ENCODE measurements at regions not wholly inside any gene's neighbourhood (a gene's known extent, or its start where the extent isn't known, plus 50 kb on each side); places are given as distances from the start of the nearest gene placed in this dataset.

DNA sequence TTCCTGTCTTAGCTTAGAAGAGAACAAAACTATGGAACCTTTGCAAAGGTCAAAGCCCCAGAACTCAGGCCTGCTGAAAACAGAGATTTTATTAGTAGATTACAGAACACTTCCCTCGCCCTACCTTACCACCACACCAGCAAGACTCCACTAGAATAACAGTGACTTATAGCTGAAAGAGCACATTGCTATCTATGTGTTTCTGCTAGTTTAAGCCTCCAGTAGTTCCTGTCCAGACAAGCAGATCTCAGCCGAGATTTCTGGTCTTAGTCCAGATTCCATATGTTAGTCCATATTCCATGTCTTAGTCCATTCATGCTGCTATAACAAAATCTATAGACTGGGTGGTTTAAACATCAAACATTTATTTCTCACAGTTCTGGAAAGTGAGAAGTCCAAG is 412.3 kb upstream of the ID4 start:
- Histone ChIP-seq H3K79me2 (ENCODE audit: control insufficient read depth, insufficient read depth, low read length) (no peaks in the 10 kb centered on the region), H2AFZ (ENCODE audit: low read depth, low read length) (no peak overlapping the region), H3K27ac (ENCODE audit: extremely low read depth, low read depth, low read length) (no peak overlapping the region), H3K9ac (ENCODE audit: insufficient read depth in 1 of 2, low read depth in 2 of 2, low read length in 2 of 2) (no peak overlapping the region), H3K4me1 (replicated peaks in 1 of 2; ENCODE audit: control insufficient read depth in 2 of 2, insufficient read depth in 2 of 2, low read length in 2 of 2) (no peaks in the 10 kb centered on the region), H3K36me3 (ENCODE audit: control insufficient read depth, insufficient read depth, low read length) (no peaks in the 10 kb centered on the region), H3K4me3 (no peak overlapping the region), H3K27me3 (ENCODE audit: control insufficient read depth in 2 of 2, insufficient read depth in 2 of 2, low read length in 2 of 2) (no peaks in the 10 kb centered on the region), H4K20me1 (replicated peaks; ENCODE audit: control insufficient read depth, insufficient read depth, low read length) (no peaks in the 10 kb centered on the region), H3K9me1 (ENCODE audit: control insufficient read depth, insufficient read depth, low read length) (no peaks in the 10 kb centered on the region), H3K9me3 (replicated peaks; ENCODE audit: control insufficient read depth, insufficient read depth, low read depth, low read length) (no peaks in the 10 kb centered on the region; the same call in 1 of the 2 replicates), H3K4me2 (ENCODE audit: insufficient read depth, low read length) (no peak overlapping the region)
- in situ Hi-C loops (cut with MboI) (no loop called here), intact Hi-C loops (cut with micrococcal nuclease) (no loop called here)
- TF ChIP-seq PHF20 (IDR thresholded peaks at IDR 0.05; ENCODE audit: partially characterized antibody) (no peak), SIN3A (IDR thresholded peaks at IDR 0.05; ENCODE audit: borderline replicate concordance in 2 of 2, control insufficient read depth in 1 of 2, low read depth in 2 of 2, low read length in 2 of 2) (no peak), U2AF1 (optimal IDR thresholded peaks at IDR 0.05; ENCODE audit: low read depth, low read length) (no peak), ZBTB34 (CRISPR knock-in tag; IDR thresholded peaks at IDR 0.05) (no peak), MCM2 (IDR thresholded peaks at IDR 0.05; ENCODE audit: low read depth) (no peak)
- BruUV-seq (replicated peaks): no TSS peak
- DNase-seq (ENCODE audit: extremely low read depth in 1 of 4, low spot score in 3 of 4) (no peak), ATAC-seq (no peak), FAIRE-seq (no peak)
- 0% methylated on average over 2 of the region's 2 CpGs for WGBS (ENCODE audit: insufficient coverage, low coverage, missing lambda C conversion rate)
- CTCF ChIA-PET (ENCODE audit: low intra/inter-chr PET ratio): no interaction called here
- POLR2A ChIA-PET: no interaction called here

DNA sequence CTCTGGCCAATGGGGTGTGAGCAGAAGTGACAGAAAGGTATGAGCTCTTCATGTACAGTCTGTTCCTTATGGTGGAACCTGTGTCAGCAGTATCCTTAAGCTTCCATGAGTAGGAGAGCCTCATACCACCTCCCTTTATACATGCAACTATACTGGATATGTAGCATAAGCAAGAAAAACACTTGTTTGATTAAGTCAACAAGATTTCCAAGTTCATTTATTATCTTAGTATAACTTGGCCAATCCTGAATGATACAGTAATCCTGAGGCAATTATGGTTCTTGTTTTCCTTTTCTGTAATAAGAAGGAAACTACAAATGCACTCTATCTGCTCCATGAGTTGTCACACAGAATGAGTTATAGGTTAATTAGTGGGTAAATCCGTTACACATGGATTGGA is 409.6 kb upstream of the ID4 start:
- Histone ChIP-seq H4K20me1 (replicated peaks; ENCODE audit: control insufficient read depth, insufficient read depth, low read length) (no peaks in the 10 kb centered on the region), H3K27me3 (ENCODE audit: control insufficient read depth in 2 of 2, insufficient read depth in 2 of 2, low read length in 2 of 2) (no peaks in the 10 kb centered on the region), H3K4me1 (replicated peaks in 1 of 2; ENCODE audit: control insufficient read depth in 2 of 2, insufficient read depth in 2 of 2, low read length in 2 of 2) (no peaks in the 10 kb centered on the region), H3K9me3 (replicated peaks; ENCODE audit: control insufficient read depth, insufficient read depth, low read depth, low read length) (no peaks in the 10 kb centered on the region; the same call in 1 of the 2 replicates), H3K9ac (ENCODE audit: insufficient read depth in 1 of 2, low read depth in 2 of 2, low read length in 2 of 2) (no peak overlapping the region), H3K36me3 (ENCODE audit: control insufficient read depth, insufficient read depth, low read length) (no peaks in the 10 kb centered on the region), H3K4me2 (ENCODE audit: insufficient read depth, low read length) (no peak overlapping the region), H3K9me1 (ENCODE audit: control insufficient read depth, insufficient read depth, low read length) (no peaks in the 10 kb centered on the region), H3K79me2 (ENCODE audit: control insufficient read depth, insufficient read depth, low read length) (no peaks in the 10 kb centered on the region), H3K4me3 (no peak overlapping the region), H2AFZ (ENCODE audit: low read depth, low read length) (no peak overlapping the region), H3K27ac (ENCODE audit: extremely low read depth, low read depth, low read length) (no peak overlapping the region)
- in situ Hi-C loops (cut with MboI) (no loop called here), intact Hi-C loops (cut with micrococcal nuclease) (no loop called here)
- 0% methylated on average over 1 of the region's 1 CpG for WGBS (ENCODE audit: insufficient coverage, low coverage, missing lambda C conversion rate)
- ChIA-PET POLR2A (no interaction called here), CTCF (ENCODE audit: low intra/inter-chr PET ratio) (no interaction called here)
- ATAC-seq (no peak), DNase-seq (ENCODE audit: extremely low read depth in 1 of 4, low spot score in 3 of 4) (no peak), FAIRE-seq (no peak)
- no TSS peak for BruUV-seq (replicated peaks)
- TF ChIP-seq, protein P1, sequence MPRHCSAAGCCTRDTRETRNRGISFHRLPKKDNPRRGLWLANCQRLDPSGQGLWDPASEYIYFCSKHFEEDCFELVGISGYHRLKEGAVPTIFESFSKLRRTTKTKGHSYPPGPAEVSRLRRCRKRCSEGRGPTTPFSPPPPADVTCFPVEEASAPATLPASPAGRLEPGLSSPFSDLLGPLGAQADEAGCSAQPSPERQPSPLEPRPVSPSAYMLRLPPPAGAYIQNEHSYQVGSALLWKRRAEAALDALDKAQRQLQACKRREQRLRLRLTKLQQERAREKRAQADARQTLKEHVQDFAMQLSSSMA (CRISPR knock-in tag; IDR thresholded peaks at IDR 0.05): no peak
- TF ChIP-seq, protein P2, sequence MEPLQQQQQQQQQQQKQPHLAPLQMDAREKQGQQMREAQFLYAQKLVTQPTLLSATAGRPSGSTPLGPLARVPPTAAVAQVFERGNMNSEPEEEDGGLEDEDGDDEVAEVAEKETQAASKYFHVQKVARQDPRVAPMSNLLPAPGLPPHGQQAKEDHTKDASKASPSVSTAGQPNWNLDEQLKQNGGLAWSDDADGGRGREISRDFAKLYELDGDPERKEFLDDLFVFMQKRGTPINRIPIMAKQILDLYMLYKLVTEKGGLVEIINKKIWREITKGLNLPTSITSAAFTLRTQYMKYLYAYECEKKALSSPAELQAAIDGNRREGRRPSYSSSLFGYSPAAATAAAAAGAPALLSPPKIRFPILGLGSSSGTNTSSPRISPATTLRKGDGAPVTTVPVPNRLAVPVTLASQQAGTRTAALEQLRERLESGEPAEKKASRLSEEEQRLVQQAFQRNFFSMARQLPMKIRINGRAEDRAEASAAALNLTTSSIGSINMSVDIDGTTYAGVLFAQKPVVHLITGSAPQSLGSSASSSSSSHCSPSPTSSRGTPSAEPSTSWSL (CRISPR knock-in tag; IDR thresholded peaks at IDR 0.05; ENCODE audit: borderline replicate concordance): no peak
- TF ChIP-seq PCBP2 (IDR thresholded peaks at IDR 0.05; ENCODE audit: low read depth, low read length, poor library complexity, severe bottlenecking) (no peak), RUNX1 (IDR thresholded peaks at IDR 0.05; ENCODE audit: low read depth) (no peak), TRIM28 (IDR thresholded peaks at IDR 0.05) (no peak), SIX5 (IDR thresholded peaks at IDR 0.05; ENCODE audit: borderline replicate concordance in 1 of 2, insufficient read depth in 1 of 2, low read depth in 1 of 2, low read length in 2 of 2) (no peak), TBP (optimal IDR thresholded peaks at IDR 0.05; ENCODE audit: low read depth, low read length) (no peak), HMBOX1 (IDR thresholded peaks at IDR 0.05) (no peak)
